HG03135 (cell line): ENCODE measurements at regions not wholly inside any gene's neighbourhood (a gene's known extent, or its start where the extent isn't known, plus 50 kb on each side); places are given as distances from the start of the nearest gene placed in this dataset.

Experiments used
- ATAC-seq: cut with Tn5 transposase; IDR thresholded peaks from one replicate; pipeline ENCODE4 v1.9.1; 2021; ENCODE audit warnings: mild to moderate bottlenecking, moderate library complexity; ENCODE audit not compliant: unreplicated experiment

DNA sequence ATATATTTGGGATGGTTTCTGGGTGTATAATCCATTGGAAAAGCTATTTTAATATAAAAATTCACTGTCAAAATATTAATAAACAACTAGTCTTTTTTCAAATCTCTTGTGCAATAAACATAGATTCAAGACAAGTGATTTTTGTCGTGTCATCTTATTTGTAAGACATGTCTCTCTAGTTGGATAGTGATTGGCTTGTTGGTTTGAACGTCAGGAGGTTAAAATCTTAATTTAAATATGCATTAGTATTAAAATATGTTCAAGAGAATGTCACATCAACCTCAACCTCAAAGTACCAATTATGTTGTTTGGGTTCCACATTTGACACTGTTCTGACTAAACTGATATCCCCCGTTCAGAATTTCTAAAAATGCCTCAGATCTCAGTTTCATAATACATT, 287.6 kb downstream of the CASP12 start:
- ATAC-seq, result no peak

DNA sequence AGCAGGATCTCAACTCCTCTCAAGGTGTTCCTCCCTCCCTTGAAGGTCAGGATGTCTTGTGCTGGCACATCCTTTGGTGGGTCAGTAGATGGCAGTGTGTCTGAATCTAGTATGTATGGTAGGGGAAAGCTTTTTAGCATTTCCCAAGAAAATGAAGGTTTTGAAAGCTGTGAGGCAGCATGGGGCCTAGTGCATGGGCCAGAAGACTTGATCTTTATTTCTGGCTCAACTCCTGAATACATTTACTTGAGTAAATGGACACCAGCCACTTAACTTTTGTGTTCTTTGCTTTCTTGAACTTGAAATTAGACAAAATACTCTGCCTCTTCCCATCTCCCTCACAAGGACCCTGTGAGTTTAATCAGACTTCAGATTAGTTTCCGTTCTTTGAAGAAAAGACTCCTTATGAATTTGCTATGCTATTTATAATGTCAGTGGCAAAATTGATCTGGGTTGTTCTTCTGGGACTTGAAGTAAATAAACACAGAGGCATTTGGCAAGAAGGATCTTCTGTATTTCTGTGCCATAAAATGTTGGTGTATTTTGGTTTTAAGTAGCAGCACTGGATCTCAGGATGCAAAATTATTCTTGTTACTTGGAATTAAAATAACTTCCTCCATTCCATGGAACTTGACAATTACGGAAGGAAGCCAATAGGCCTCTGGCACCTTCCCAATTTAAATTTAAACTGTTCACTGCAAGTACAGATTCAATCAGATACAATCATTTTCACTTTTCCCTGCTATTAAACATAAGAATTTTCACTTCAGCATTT, 288.8 kb downstream of the CASP12 start:
- ATAC-seq, result peak; percentile 80

DNA sequence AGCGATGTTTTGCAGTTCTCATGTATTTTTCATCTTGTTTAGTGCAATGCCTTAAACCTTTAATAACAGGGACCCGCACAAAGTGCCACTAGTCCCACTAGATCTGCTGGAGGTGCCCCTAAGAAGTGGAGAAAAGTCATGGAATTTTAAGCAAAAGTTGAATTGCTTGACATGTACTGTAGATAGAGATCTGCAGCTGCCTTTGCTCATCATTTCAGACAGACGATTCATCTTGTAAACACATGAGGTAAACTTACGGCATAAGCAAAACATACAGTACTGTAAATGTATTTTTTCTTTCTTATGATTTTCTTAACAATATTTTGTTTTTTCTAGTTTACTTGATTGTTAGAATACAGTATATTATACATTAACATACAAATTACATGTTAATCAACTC, 295.6 kb downstream of the CASP12 start:
- ATAC-seq, result no peak

DNA sequence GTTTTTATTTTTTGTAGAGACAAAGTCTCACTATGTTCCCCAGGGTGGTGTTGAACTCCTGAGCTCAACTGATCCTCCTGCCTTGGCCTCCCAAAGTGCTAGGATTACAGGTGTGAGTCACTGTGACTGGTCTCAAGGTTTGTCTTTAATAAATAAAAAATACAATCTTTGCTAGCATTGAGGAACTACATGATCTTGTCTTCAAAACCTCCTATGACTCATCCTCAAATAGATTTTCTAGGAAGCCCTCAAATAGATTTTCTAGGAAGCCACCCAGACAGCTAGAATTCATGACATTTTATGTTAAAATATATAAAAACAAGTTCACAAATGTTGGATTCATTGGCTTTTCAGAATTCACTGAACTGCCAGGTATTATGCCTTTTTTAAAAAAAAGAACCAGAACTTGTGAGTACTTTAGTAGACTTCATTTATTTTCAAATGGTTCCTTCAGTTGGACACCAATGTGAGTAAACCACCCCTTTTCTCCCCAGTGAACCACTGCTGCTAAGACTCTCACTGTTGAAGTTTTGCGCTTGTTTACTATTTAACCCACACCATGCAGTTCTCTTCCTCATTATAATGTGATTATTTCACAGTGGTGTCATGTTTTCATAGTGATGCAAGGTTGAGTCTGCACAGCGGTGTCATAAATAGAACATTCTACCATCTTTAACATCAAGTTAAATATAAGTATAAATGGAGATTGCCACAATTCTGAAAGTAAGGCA, 303.9 kb downstream of the CASP12 start:
- no peak for ATAC-seq

DNA sequence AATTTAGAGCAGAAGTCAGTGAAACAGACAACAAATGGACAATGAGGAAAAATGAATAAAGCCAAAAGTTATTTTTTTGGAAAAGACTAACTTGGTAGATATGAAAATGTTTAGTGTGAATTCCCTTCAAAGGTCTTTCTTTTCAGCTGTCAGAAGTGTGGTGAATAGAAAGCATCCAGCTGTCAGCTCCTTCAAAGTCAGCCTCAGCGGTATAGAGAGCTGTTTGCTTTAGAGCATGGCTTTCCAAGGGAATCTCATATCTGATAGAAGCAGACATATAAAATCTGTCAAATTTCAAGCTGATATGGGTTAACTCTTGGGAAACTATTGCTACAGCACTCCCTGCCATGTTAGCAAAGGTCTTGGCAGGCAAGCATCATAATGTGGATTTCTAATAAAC, 309.3 kb downstream of the CASP12 start:
- no peak for ATAC-seq

DNA sequence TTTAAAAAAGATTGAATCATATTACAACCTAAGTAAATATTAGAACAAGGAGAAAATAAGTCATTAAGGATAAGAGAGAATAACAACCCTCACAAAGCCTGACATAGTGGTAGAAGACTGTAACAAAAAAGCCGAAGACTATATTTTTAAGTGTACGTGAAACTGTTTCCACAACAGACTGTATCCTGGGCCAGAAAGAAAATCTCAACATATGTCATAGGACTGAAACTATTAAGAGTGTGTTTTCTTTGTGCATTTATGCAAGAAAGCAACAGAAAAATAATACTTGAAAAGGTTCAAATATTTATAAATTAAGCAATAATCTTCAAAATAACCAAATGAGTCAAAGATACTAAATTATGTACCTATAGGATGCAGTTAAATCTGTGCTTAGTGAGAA, 309.8 kb downstream of the CASP12 start:
- no peak for ATAC-seq

DNA sequence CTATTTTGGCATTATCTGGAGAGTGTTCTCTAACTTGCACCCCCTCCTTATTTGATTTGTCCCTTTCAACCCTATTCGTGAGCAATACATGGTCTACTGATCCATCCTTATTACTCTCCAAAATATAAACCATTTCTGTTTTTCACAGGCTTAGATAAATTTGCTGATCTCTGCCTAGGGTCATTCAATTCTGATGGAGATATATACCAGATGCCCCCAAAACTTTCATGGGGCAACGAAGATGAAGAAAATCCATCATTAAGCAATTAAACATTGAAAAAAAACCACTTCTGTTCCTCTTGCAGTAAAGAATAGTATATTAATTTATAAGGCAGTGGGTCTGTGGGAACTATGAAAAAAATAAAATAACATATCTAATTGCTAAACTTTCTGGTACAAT, 313.4 kb downstream of the CASP12 start:
- no peak for ATAC-seq

DNA sequence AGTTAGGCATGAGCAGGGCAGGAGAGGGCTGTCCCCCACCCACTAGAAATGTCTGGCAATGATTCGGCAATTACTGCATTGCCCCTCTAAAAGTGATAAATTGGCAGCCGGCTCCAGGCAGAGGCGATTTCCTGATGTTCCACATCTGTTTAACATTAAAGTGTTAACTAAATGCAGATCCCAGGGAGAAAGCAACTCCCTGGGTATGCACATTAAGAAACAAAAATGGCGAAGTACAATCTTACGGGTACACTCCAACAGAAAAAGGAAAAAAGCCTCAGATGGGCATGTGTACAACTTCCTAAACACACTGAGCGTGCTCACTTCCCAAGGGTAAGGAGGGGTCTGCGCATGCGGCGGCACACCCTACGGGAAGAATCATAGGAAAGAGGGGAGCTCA, 314.4 kb downstream of the CASP12 start:
- no peak for ATAC-seq

DNA sequence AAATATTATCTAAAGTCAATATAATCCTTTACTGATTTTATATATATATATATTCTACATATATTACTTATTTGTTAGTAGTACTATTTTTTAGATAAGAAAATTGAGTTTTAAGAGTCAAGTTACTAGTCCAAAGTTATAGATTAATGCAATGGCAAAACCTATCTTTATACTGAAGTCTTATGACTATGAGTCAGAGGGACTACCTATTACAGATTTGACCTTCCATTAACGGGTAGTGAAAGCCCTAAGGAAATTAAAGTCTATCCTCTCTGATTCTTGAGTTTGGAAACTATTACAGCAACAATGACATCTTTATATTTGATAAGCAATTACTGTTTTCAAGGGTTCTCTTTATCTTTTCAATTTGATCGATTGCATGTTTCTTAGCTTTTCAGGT, 315.8 kb downstream of the CASP12 start:
- no peak for ATAC-seq

DNA sequence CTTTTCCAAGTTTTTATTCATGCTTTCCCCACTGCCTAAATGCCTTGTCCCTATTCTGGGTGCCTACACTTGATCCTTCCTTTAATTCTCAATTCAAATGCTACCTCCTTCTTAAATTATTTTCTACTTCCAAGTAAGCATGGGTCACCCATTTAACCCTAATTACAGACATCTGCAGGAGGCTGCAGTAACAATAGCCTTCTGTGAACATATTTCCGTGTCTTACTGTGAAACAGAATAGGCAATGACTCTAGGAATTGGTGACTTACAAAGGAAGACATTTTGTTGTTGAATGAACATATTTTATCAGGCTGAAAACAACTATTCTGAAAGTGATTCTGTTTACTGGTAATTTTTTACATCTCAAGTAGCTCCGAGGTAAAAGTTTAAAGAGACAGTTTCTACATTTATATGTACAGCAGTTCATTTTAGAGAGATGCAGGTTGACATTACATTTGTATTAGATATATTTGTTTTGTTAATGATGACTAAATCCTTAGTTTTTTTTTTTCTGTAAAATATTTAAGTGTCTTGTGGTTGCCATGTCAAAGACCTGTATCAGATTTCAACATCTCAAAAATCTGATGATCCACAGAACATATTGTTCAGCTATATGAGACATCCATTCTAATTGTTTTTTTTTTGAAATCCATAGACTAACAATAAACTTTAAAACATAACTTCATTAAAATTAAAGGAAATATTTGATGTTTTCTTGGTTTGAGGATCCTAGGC, 316.8 kb downstream of the CASP12 start:
- ATAC-seq, result no peak

DNA sequence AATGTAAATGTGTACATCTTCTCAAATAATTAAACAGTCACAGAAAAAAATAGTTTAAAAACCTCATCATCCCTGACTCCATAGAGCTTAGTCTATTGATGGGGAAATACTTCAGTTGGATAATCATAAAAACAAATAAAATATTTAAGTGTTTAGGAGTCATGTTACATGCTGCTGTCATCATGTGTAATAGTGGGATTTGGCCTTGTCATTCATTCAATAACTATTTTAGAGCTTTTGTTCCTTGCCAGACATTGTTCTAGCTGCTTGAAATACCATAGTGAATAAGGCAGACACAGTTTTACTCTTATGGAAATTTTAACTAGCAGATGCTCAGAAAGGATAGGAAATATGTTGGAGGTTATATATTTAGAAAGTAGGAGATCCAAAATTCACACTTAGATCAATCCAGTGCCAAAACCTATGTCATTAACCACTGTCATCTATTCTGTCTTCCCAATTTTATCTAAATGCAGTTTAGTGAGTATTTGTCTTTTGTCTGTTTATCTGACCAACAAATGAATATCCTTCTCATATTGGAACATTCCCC, 324.7 kb downstream of the CASP12 start:
- ATAC-seq, result no peak

DNA sequence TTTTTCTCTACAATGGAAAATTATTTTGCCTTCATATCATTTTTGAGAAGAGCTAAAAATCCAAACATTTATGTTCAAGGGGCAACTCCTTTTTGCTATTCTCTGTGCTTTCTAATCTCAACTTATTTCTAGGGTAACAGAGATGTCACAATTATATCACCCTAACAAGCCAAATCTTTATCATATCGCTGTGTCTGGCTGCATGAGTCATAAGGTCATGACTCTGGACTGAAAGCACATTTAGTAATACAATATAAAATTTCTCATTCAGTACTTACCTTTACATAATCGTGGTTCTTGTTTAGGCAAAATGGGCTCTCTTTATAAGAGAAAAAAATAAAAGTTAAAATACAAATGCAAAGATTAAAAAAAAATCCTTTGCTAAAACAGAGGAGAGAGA, 326.0 kb downstream of the CASP12 start:
- ATAC-seq, result no peak

DNA sequence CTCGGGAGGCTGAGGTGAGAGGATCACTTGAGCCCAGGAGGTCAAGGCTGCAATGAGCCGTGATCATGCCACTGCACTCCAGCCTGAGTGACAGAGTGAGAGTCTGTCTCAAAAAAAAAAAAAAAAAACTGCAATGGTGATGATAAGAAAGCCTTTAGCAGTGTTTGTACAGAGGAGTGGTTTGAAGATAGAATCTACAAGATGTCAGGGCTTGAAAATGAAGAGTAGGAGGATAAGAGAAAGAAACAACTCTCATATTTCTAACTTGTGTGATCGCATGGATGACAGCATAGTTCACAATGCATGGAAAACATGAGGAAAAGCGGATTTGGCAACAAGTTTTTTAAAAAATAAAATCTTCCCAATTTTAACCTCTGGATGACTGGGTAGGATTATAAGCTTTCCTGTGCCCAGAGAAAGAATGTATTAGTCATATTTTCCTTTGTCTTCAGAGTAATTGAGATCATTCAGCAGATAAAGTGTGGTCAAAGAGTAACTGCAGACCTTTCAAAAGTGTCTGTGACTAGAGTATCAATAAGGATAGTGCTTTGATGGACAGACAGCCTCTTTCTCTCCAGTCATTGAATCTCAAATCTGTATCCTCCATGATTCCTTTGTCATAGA, 328.1 kb downstream of the CASP12 start:
- ATAC-seq, result no peak

DNA sequence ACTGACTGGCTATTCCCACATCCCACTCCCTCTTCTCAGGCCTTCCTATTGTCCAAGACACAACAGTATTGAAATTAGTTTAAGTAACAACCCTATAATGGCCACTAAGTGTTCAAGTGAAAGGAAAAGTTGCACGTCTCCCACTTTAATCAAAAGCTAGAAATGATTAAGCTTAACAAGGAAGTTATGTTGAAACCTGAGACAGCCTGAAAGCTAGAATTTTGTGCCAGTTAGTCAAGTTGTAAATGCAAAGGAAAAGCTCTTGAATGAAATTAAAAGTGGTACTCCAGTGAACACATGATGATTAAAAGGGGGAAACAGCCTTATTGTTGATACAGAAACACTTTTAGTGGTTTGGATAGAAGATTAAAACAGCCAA, 332.7 kb downstream of the CASP12 start:
- no peak for ATAC-seq

DNA sequence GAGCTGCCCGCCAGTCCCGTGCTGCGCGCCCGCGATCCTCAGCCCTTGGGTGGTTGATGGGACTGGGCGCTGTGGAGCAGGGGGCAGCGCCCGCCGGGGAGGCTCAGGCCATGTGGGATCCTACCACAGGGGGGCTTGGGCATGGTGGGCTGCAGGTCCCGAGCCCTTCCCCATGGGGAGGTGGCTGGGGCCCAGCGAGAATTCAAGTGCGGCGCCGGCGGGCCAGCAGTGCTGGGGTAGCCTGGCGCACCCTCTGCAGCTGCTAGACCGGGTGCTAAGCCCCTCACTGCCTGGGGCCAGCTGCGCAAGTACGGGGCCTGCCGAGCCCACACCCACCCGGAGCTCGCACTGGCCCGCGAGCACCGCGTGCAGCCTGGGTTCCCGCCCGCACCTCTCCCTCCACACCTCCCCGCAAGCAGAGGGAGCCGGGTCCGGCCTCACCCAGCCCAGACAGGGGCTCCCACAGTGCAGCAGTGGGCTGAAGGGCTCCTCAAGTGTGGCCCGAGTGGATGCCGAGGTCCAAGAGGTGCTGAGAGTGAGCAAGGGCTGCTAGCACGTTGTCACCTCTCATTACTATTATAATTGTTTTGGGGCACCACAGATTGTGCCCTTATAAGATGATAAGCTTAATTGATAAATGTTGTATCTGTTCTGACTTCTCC, 333.2 kb downstream of the CASP12 start:
- ATAC-seq, result no peak

DNA sequence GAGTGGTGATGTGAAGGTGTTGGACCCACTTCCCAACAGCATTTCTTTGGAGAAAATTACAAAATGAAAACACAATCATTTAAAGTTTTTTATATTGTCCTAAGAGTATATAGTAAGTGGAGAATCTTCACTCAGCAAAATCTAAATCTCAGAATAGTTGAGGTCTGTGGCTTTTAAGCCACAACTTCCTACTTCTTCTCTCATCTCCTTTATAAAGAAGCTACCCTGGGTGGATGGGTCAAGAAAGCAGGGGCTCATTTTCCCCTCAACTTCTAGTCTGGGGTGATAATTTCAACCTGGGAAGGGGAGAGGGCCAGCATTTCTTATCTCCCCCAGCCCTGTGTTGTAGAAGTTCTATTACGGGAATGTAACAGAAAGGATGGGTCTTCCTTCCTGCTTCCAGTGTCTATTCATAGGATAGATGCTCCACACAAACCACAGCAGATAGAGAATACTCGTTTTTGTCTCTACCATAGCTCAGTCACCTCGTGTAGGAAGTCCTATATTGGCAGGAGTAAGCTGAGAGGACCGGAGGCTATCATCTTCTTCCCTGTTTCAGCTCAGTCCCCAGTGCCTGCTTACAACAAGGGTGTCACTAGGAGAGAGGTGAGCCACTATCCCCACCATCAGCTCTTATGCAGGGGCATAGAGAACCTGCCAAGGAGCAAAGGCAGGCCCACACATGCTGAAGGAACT, 341.5 kb downstream of the CASP12 start:
- no peak for ATAC-seq

DNA sequence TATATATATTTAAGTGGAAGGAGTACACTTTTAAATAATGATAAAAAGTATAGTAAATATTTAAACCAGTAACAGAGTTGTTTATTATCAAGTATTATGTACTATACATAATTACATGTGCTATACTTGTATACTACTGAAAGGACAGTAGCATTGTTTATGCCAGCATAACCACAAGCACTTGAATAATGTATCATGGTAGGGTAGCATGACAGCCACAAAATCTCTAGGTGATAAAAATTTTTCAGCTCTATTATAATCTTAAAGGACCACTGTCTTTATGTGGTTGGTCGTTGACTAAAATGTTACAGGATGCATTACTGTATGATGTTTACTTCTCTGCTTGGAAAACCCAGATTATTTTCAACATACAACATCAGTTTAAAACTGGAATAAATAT, 349.2 kb downstream of the CASP12 start:
- no peak for ATAC-seq

DNA sequence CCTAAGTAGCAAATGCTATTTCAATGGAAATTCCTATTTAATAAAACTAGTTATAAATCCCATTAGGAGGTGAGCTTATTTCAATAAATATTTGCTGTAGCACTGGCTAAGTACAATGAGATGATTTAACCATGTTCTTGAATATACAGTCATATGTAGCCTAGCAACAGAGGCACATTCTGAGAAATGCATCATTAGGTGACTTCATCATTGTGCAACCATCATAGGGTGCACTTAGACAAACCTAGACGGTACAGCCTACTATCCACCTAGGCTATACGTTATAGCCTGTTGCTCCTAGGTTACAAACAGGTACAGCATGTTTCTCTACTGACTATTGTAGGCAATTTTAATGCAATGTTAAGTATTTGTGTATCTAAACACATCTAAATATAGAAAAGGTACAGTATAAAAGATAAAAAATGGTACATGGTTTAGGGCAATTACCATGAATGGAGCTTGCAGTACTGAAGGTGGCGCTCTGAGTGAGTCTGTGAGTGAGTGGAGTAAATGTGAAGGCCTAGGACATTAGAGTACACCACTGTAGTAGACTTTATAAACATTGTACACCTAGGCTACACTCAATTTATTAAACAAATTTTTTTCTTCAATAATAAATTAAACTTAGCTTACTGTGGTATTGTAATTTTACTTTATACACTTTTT, 350.1 kb downstream of the CASP12 start:
- no peak for ATAC-seq

DNA sequence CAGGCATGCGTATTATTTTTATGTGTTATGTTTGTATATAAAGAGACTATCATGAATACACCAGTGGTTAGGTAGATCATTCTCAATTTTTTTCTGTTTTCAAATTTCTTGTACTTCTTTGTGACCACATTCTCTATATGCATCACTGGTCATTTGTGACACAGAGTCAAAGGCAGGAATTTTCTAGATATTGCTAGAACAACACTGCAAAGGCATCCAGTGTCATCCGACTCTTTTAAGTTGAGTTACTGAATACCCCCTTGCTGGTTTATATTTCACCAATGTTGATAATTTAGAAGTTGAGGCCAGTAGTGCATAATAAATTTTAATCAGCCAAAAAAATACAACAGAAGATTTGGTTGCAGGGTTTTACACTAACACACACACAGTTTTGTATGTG, 351.8 kb downstream of the CASP12 start:
- no peak for ATAC-seq

DNA sequence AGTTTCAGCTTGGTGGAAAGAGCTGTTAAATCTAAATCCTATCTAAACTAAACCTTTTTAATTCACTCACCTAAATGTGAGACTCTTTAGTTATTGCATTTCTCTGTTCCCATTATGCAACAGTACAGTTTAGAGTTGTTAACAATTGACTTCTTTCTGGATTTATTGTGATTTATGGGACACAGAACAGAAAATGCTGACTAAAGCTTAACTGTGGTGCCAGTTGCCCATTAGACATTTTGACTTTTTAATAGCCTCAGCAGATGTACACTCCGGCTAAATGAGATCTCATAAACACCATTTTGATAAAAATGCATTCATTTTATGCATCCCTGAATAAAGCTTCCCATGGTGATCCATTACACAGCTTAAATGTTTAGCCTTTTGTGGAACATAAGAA, 356.6 kb downstream of the CASP12 start:
- ATAC-seq, result no peak
